ENCODE measurements at regions not wholly inside any gene's neighbourhood (a gene's known extent, or its start where the extent isn't known, plus 50 kb on each side); places are given as distances from the start of the nearest gene placed in this dataset.
A peak's percentile ranks its signal among the peaks of the same experiment; 100 is the strongest.

DNA sequence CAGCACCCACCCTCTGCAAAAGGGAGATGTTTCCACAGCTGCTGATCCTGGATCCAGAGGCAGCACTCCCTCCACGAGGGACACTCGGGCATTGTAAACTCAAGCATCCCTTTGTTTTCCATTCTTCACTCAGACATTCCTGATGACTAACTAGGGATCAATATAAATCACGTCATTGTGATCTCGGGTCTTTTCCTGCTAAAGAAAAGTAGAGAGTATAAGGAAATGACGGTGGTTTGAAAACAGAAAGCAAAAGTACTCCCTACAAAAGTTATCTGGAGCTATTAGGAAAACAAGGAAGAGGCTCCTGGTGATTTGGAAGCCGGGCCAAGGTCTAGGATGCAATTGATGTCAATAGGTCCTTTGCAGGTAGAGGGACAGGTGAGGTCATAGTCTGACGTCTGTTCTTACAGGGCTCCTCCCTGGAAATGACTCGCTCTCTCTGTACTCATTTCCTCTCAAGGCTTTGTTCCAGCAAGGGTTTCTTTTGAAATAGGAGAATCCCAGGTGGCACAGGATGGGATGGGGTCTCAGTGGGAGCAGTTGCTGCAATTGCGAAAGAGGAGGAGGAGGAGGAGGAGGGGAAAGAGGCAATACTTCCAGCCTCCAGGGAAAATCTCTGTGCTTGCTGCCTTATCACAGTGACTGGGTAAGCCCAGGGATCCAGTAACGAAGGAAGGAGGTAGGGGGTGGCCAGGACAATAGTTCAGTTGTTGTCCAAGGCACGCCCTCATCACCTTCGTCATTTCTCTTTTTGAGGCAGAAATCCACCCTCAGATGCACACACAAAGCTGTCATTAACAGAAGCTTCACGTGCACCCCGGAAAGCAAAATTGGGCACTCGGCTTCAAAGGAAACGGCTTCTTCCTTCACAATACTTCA is 222.8 kb downstream of the LY86 start:
- H3K36me3 ChIP-seq (ENCODE audit: control insufficient read depth in 2 of 2, extremely low read depth in 1 of 2, insufficient read depth in 2 of 2, low read length in 2 of 2): no peaks in the 10 kb centered on the region
- FAIRE-seq (peak; percentile 94), DNase-seq (ENCODE audit: low read depth, low spot score) (peak; percentile 91)
- TF ChIP-seq POLR2A (IDR thresholded peaks at IDR 0.05; ENCODE audit: low read depth, low read length): no peak
- TF ChIP-seq MAX (IDR thresholded peaks at IDR 0.05; ENCODE audit: insufficient read depth, insufficient read length): no peak
- no peak for TF ChIP-seq EZH2 (IDR thresholded peaks at IDR 0.05; ENCODE audit: borderline replicate concordance, low read depth, low read length, severe bottlenecking)
- peak; percentile 34 for TF ChIP-seq GATA2 (IDR thresholded peaks at IDR 0.05; ENCODE audit: insufficient read depth, insufficient read length, low read depth, low read length)
- peak; percentile 44 for TF ChIP-seq POLR2AphosphoS5 (IDR thresholded peaks at IDR 0.05; ENCODE audit: insufficient read depth, low read depth, low read length)
- peak; percentile 78 for TF ChIP-seq FOS (IDR thresholded peaks at IDR 0.05; ENCODE audit: borderline replicate concordance, insufficient read depth, low read length)
- TF ChIP-seq JUN (IDR thresholded peaks at IDR 0.05; ENCODE audit: borderline replicate concordance, insufficient read depth, insufficient read length, low read depth): peak; percentile 84
- peak; percentile 41 for TF ChIP-seq MYC (IDR thresholded peaks at IDR 0.05; ENCODE audit: low read depth, low read length)
- TF ChIP-seq CTCF (IDR thresholded peaks at IDR 0.05; ENCODE audit: extremely low read depth in 1 of 2, insufficient read depth in 1 of 2, low read depth in 1 of 2, low read length in 2 of 2): no peak
- H3K27ac ChIP-seq (ENCODE audit: insufficient read depth, low read depth, low read length): peak overlapping the region; percentile 91
- intact Hi-C loops (cut with micrococcal nuclease): loop anchor here (1.0 to 2.0 kb wide), 10 partner anchors 15 to 501 kb away; partner anchors contain the start of genes RREB1 and SSR1
- H3K9ac ChIP-seq (replicated peaks; ENCODE audit: extremely low read depth, insufficient read depth, low read length): peak overlapping the region; percentile 77
- H3K9me3 ChIP-seq (replicated peaks; ENCODE audit: control insufficient read depth, insufficient read depth, low read length): no peaks in the 10 kb centered on the region
- BruUV-seq (replicated peaks): TSS peak; percentile 94
- POLR2A ChIA-PET: interaction anchor here (0.6 to 1.6 kb wide), 2 partner anchors 12 to 15 kb away, joined by 3 to 4 read pairs; no protein-coding TSS in a partner anchor
- dilution Hi-C loops (cut with MboI; ENCODE audit: extremely low pct_ligation_motif_present, low sequenced_read_pairs): no loop called here
- H3K79me2 ChIP-seq (ENCODE audit: control insufficient read depth, insufficient read depth, low read length): no peaks in the 10 kb centered on the region
- H3K9me1 ChIP-seq (replicated peaks; ENCODE audit: control insufficient read depth, extremely low read depth, insufficient read depth, low read length): no peaks in the 10 kb centered on the region
- peak overlapping the region; percentile 24 to 69 (median 37) for H3K4me3 ChIP-seq (replicated peaks in 1 of 3; ENCODE audit: insufficient read depth in 1 of 3, low read depth in 1 of 3, low read length in 3 of 3)
- H3K4me1 ChIP-seq (ENCODE audit: control insufficient read depth, extremely low read depth, insufficient read depth, low read length): peaks cover 17% of the 10 kb centered on the region
- peak overlapping the region; percentile 78 for H3K4me2 ChIP-seq (ENCODE audit: insufficient read depth, low read length)
- peaks cover 2 to 12% of the 10 kb centered on the region in 2 experiments for H3K27me3 ChIP-seq (ENCODE audit: control insufficient read depth in 2 of 2, insufficient read depth in 2 of 2, low read length in 2 of 2)
- CTCF ChIA-PET: interaction anchor here (0.9 to 2.3 kb wide), 9 partner anchors 11 to 115 kb away, joined by 3 to 13 read pairs (median 5); no protein-coding TSS in a partner anchor
- H4K20me1 ChIP-seq (replicated peaks; ENCODE audit: control insufficient read depth, extremely low read depth, insufficient read depth, low read length): no peaks in the 10 kb centered on the region
- peak overlapping the region; percentile 63 for H2AFZ ChIP-seq (ENCODE audit: low read depth, low read length)
